ENCODE measurements at regions not wholly inside any gene's neighbourhood (a gene's known extent, or its start where the extent isn't known, plus 50 kb on each side); places are given as distances from the start of the nearest gene placed in this dataset.

DNA sequence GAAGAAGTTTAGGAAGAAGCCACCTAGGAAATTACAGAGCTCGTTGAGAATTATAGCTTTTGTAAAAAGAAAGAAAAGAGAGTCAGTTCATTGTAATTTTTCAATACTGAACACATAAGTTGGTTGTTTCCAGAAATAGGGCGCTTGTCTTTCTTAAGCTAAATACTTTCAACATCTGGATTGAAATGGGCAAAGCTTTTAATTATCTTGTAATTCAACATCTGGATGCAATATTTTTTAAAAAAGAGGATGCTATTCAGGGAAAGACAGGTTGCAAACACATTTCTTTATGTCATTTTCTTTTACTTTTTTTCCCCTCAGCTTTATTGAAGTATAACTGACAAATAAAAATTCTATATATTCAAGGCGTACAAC, 100.7 kb upstream of the TRPC7 start:
- Histone ChIP-seq H3K36me3 (ENCODE audit: control insufficient read depth, insufficient read depth, low read length) (no peaks in the 10 kb centered on the region), H3K27me3 (ENCODE audit: control insufficient read depth, insufficient read depth, low read length) (no peaks in the 10 kb centered on the region), H3K4me3 (ENCODE audit: low read depth, low read length) (no peak overlapping the region)
- DNase-seq (ENCODE audit: low read depth), result no peak
- TF ChIP-seq, protein P1, sequence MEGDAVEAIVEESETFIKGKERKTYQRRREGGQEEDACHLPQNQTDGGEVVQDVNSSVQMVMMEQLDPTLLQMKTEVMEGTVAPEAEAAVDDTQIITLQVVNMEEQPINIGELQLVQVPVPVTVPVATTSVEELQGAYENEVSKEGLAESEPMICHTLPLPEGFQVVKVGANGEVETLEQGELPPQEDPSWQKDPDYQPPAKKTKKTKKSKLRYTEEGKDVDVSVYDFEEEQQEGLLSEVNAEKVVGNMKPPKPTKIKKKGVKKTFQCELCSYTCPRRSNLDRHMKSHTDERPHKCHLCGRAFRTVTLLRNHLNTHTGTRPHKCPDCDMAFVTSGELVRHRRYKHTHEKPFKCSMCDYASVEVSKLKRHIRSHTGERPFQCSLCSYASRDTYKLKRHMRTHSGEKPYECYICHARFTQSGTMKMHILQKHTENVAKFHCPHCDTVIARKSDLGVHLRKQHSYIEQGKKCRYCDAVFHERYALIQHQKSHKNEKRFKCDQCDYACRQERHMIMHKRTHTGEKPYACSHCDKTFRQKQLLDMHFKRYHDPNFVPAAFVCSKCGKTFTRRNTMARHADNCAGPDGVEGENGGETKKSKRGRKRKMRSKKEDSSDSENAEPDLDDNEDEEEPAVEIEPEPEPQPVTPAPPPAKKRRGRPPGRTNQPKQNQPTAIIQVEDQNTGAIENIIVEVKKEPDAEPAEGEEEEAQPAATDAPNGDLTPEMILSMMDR (IDR thresholded peaks at IDR 0.05; ENCODE audit: insufficient read depth, low read length, poor library complexity, severe bottlenecking), result no peak

DNA sequence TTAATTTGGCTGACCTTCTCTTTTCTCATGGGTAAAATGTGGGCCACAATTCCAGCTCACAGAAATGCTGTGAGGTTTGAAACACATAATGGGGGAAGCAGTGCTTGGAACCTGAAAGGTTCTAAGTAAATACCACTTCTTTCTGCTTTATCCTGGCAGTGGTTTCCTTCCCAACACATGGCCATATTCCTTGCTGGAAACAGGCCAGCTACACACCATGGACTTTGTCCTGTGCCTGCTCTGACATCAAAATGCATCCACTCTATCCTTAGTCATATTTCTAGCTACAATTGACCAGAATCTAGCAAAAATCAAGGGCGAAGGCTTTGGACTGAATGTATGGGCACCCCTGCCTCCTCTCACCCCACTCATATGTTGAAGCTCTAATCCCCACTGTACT, 93.1 kb upstream of the TRPC7 start:
- no peaks in the 10 kb centered on the region for H3K36me3 ChIP-seq (ENCODE audit: control insufficient read depth, insufficient read depth, low read length)
- TF ChIP-seq, protein P1 (IDR thresholded peaks at IDR 0.05; ENCODE audit: insufficient read depth, low read length, poor library complexity, severe bottlenecking), result no peak
- no peak overlapping the region for H3K4me3 ChIP-seq (ENCODE audit: low read depth, low read length)

DNA sequence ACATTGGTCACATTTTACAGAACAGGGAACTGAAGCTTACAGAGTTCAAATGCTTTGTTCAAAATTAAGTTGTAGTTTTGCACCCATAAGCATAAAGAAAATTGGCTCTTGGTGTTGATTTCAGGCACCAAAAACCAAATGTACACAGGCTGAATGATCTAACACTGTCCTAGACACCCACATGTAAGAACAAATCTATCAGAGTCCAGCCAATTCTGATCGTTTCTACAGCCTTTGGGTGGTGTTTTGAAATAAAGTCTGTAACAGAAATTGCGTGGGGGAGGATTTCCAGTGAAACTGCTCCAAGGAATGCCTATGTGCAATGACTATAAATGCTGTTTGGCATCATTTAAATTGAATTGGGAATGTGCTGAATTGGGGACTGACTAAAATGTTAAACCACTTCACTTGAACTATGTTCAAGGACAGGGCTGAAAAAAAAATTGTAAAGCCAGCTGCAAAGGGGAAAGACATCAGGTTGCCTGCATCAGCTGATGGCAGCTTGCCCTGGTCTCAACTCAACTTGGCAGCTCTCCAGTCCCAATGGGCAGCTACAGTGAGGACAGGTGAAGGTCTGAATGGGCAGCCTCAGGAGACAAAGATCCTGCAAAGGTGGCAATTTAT, 92.2 kb upstream of the TRPC7 start:
- H3K4me3 ChIP-seq (ENCODE audit: low read depth, low read length), result no peak overlapping the region

More for the DNA sequence above, 93.1 kb upstream of the TRPC7 start:
- peaks cover 3% of the 10 kb centered on the region for H3K27me3 ChIP-seq (ENCODE audit: control insufficient read depth, insufficient read depth, low read length)
- DNase-seq (ENCODE audit: low read depth), result no peak

DNA sequence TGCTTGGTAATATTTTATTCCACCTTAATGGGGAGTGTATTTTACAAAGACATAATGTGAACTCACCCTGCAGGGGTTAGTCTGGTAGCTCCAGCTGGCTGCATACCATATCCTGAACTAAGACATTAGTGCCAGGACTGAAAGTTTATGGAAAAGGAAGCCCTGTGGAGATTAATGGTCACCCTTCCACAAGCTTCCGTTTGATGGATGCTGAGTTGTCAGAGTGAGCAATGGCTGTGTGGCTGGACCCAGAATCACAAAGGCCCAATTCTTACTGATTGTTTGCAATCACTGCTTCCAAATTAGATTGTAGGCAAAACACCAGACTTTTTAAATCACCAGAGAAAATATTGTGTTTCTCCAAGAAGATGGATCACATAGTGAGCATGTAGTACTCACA, 90.1 kb upstream of the TRPC7 start:
- no peak overlapping the region for H3K4me3 ChIP-seq (ENCODE audit: low read depth, low read length)
- TF ChIP-seq, protein P1 (IDR thresholded peaks at IDR 0.05; ENCODE audit: insufficient read depth, low read length, poor library complexity, severe bottlenecking), result no peak
- peaks cover 3% of the 10 kb centered on the region for H3K27me3 ChIP-seq (ENCODE audit: control insufficient read depth, insufficient read depth, low read length)
- DNase-seq (ENCODE audit: low read depth), result no peak
- H3K36me3 ChIP-seq (ENCODE audit: control insufficient read depth, insufficient read depth, low read length), result no peaks in the 10 kb centered on the region

More for the DNA sequence above, 92.2 kb upstream of the TRPC7 start:
- TF ChIP-seq, protein P1 (IDR thresholded peaks at IDR 0.05; ENCODE audit: insufficient read depth, low read length, poor library complexity, severe bottlenecking), result no peak
- Histone ChIP-seq H3K27me3 (ENCODE audit: control insufficient read depth, insufficient read depth, low read length) (peaks cover 3% of the 10 kb centered on the region), H3K36me3 (ENCODE audit: control insufficient read depth, insufficient read depth, low read length) (no peaks in the 10 kb centered on the region)
- no peak for DNase-seq (ENCODE audit: low read depth)

DNA sequence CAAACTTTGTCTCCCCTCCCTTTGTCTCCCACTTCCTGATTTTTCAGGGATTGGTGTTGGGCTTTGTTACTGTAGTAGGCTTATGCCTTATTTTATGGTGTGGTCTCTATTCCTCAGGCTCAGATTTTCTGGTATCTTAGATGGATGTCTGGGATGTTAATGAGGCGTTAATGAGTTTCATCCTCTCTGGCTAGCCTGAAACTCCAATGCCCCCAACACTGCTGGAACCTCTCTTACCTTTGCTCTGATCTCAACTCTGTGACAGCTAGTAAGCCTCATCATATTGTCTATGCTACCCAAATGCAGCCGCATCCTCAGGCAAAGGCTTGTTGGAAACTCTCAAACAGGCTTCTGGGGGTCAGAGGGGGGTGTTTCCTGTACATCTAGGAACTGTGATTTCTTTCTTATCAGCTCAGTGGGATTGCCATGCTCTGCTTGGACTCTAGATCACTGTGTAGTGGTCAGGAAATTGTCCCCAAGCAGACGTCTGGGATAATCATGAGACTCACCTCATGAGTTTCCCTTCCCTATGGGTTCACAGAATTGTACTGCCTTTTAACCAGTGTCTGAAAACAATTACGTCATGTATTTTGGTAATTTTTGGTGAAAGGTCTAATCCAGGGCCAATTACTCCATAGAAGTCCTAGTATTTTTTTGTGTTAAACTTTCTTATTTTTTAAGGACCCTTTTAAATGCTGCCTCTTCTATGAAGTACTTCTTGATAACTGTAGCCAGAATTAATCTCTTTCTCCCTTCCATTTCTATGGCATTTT, 88.8 kb upstream of the TRPC7 start:
- Histone ChIP-seq H3K27me3 (ENCODE audit: control insufficient read depth, insufficient read depth, low read length) (peaks cover 3% of the 10 kb centered on the region), H3K36me3 (ENCODE audit: control insufficient read depth, insufficient read depth, low read length) (no peaks in the 10 kb centered on the region), H3K4me3 (ENCODE audit: low read depth, low read length) (no peak overlapping the region)
- TF ChIP-seq, protein P1 (IDR thresholded peaks at IDR 0.05; ENCODE audit: insufficient read depth, low read length, poor library complexity, severe bottlenecking), result no peak
- no peak for DNase-seq (ENCODE audit: low read depth)
